ENCODE measurements at regions not wholly inside any gene's neighbourhood (a gene's known extent, or its start where the extent isn't known, plus 50 kb on each side); places are given as distances from the start of the nearest gene placed in this dataset.

DNA sequence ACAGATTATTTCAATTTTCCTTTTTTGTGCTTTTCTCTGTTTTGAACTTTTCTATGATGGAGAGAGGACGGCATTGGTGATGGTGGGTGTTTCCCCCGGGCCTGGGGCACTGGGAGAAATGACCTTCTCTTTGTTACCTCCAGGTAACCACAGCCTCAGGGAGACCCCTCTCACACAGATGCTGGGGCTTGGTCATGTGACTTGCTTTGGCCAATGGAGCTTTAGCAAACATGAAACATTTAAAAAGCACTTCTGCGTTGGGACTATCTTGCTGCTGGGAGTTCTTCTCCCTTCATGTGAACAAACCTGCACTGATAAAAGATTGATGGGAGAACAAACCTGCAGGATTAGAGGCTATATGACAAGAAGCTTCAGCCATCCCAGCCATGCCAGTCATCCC, 122.9 kb downstream of the NGF start:
- no peak overlapping the region for H3K27ac ChIP-seq (ENCODE audit: insufficient read length, low read depth, low read length)
- no peak overlapping the region for H2AFZ ChIP-seq (ENCODE audit: low read length)
- H2BK15ac ChIP-seq (ENCODE audit: low read depth, low read length): no peak overlapping the region
- no peaks in the 10 kb centered on the region for H3K27me3 ChIP-seq (ENCODE audit: insufficient read depth, low read length)
- no CpG with 5 or more reads among the region's 3 CpGs for WGBS (ENCODE audit: extremely low coverage, insufficient read length, low lambda C conversion rate)
- no peak overlapping the region for H3K18ac ChIP-seq (ENCODE audit: insufficient read length, low read depth, low read length)
- H3K36me3 Mint-ChIP-seq (ENCODE audit: insufficient read depth in 1 of 3, low read depth in 3 of 3): no peaks in the 10 kb centered on the region
- H3T11ph ChIP-seq (ENCODE audit: low read length): no peak overlapping the region
- no peak overlapping the region for H4K8ac ChIP-seq (replicated peaks; ENCODE audit: insufficient read length, low read depth, low read length)
- no peak overlapping the region for H3K14ac ChIP-seq (ENCODE audit: insufficient read depth, low read length)
- no peak overlapping the region for H3K4me3 Mint-ChIP-seq
- H3K9me3 ChIP-seq (ENCODE audit: control insufficient read depth, low read depth, low read length): no peaks in the 10 kb centered on the region
- no peak overlapping the region for H2AK5ac ChIP-seq (ENCODE audit: insufficient read length, low read length)
- TF ChIP-seq CTCF (conservative IDR thresholded peaks at IDR 0.05): no peak
- H3K27me3 Mint-ChIP-seq (ENCODE audit: low read depth): peaks cover 2% of the 10 kb centered on the region; the same call in 1 of the 2 replicates
- no peak overlapping the region for H3K4ac ChIP-seq (ENCODE audit: low read depth, low read length)
- DNase-seq: no peak
- no peaks in the 10 kb centered on the region for H4K20me1 ChIP-seq (ENCODE audit: control insufficient read depth, insufficient read depth, insufficient read length)
- H4K91ac ChIP-seq (ENCODE audit: insufficient read length, low read depth, low read length): no peak overlapping the region
- no peak overlapping the region for H2BK20ac ChIP-seq (ENCODE audit: low read depth, low read length, poor library complexity, severe bottlenecking)
- H3K23ac ChIP-seq (ENCODE audit: insufficient read length, low read depth, low read length): no peak overlapping the region
- no peak overlapping the region for H3K4me2 ChIP-seq (ENCODE audit: insufficient read depth, insufficient read length, low read length)
- H3K56ac ChIP-seq (ENCODE audit: insufficient read length, low read depth, low read length): no peak overlapping the region
- peaks cover 8 to 13% of the 10 kb centered on the region in 2 experiments for H3K4me1 Mint-ChIP-seq
- H4K5ac ChIP-seq (ENCODE audit: insufficient read length, low read depth, low read length): no peak overlapping the region
- H2BK5ac ChIP-seq (ENCODE audit: insufficient read length, low read length): no peak overlapping the region
- H3K79me2 ChIP-seq (ENCODE audit: insufficient read depth, low read length): no peaks in the 10 kb centered on the region
- peaks cover 3% of the 10 kb centered on the region; the same call in 1 of the 2 replicates for H3K4me1 ChIP-seq (ENCODE audit: insufficient read depth, low read length)
- no peak overlapping the region for H3K27ac Mint-ChIP-seq
- no peaks in the 10 kb centered on the region for H3K23me2 ChIP-seq (ENCODE audit: insufficient read length, low read depth, low read length, poor library complexity, severe bottlenecking)
- no peaks in the 10 kb centered on the region for H3K9me3 Mint-ChIP-seq
- no peak overlapping the region for H3K9ac ChIP-seq (ENCODE audit: extremely low read depth, insufficient read length, low read length)
- no peak overlapping the region for H2BK12ac ChIP-seq (ENCODE audit: insufficient read length, low read depth, low read length)
- no peaks in the 10 kb centered on the region for H3K79me1 ChIP-seq (ENCODE audit: insufficient read depth, low read depth, low read length, poor library complexity, severe bottlenecking)
- H2BK120ac ChIP-seq (ENCODE audit: low read depth, low read length, poor library complexity, severe bottlenecking): no peak overlapping the region
